Neuronal stem cell (in vitro differentiated cells): ENCODE measurements at regions not wholly inside any gene's neighbourhood (a gene's known extent, or its start where the extent isn't known, plus 50 kb on each side); places are given as distances from the start of the nearest gene placed in this dataset.

Source experiments
- DNase-seq: peaks from one replicate; pipeline ENCODE4 v3.0.0-alpha.2; 2013; ENCODE audit warnings: low spot score
- H2AFZ ChIP-seq: one replicate; pipeline ENCODE4 v1.6.1; 2013; ENCODE audit warnings: mild to moderate bottlenecking, low read length, inconsistent platforms
- H2AK5ac ChIP-seq: 2 replicates; pipeline ENCODE4 v1.6.1; 2013; ENCODE audit warnings: low read depth, mild to moderate bottlenecking, inconsistent platforms, low read length, moderate library complexity, mixed read lengths
- H2BK120ac ChIP-seq: 2 replicates; pipeline ENCODE4 v1.6.1; 2013; ENCODE audit warnings: low read depth, mild to moderate bottlenecking, inconsistent platforms, low read length, moderate library complexity, mixed read lengths
- H2BK12ac ChIP-seq: one replicate; pipeline ENCODE4 v1.6.1; 2013; ENCODE audit warnings: low read length, inconsistent platforms
- H2BK15ac ChIP-seq: 2 replicates; pipeline ENCODE4 v1.6.1; 2013; ENCODE audit warnings: mild to moderate bottlenecking, low read length, inconsistent platforms, mixed read lengths
- H2BK5ac ChIP-seq: one replicate; pipeline ENCODE4 v1.6.1; 2013; ENCODE audit warnings: inconsistent platforms, mild to moderate bottlenecking, low read length, moderate library complexity
- H3K14ac ChIP-seq: one replicate; pipeline ENCODE4 v1.6.1; 2013; ENCODE audit warnings: low read length, inconsistent platforms
- H3K18ac ChIP-seq: 2 replicates; pipeline ENCODE4 v1.6.1; 2013; ENCODE audit warnings: low read length, inconsistent platforms
- H3K23ac ChIP-seq: 2 replicates; pipeline ENCODE4 v1.6.1; 2013; ENCODE audit warnings: low read depth, mild to moderate bottlenecking, mixed read lengths, low read length, inconsistent platforms; ENCODE audit not compliant: poor library complexity
- H3K27ac ChIP-seq: replicated peaks from 3 replicates; pipeline ENCODE4 v1.5.1; 2013; ENCODE audit warnings: low read length, inconsistent platforms
- H3K27me3 ChIP-seq, 3 experiments: 2 replicates each; pipeline ENCODE4 v1.6.1; 2013; ENCODE audit warnings: low read length in 3 of 3, mild to moderate bottlenecking in 2 of 3, inconsistent platforms in 1 of 3, low read depth in 1 of 3, mixed read lengths in 1 of 3, moderate library complexity in 1 of 3; ENCODE audit not compliant: control insufficient read depth in 3 of 3, insufficient read depth in 3 of 3
- H3K36me3 ChIP-seq, 2 donors: replicated peaks in 1 of 2; 2 replicates each; pipeline ENCODE4 v1.6.1; 2013; ENCODE audit warnings: low read length in 2 of 2; ENCODE audit not compliant: control insufficient read depth in 2 of 2, insufficient read depth in 2 of 2
- H3K4ac ChIP-seq: 2 replicates; pipeline ENCODE4 v1.6.1; 2013; ENCODE audit warnings: inconsistent platforms, mild to moderate bottlenecking, low read length, moderate library complexity
- H3K4me1 ChIP-seq, 2 donors: 1 replicate in 1 of 2; 2 replicates in 1 of 2; pipeline ENCODE4 v1.6.1; 2013; ENCODE audit warnings: low read length in 2 of 2, low read depth in 1 of 2; ENCODE audit not compliant: control insufficient read depth in 2 of 2, insufficient read depth in 1 of 2
- H3K4me2 ChIP-seq: one replicate; pipeline ENCODE4 v1.6.1; 2013; ENCODE audit warnings: mild to moderate bottlenecking, low read length, inconsistent platforms; ENCODE audit not compliant: insufficient read depth, poor library complexity, severe bottlenecking
- H3K4me3 ChIP-seq, 2 donors: 2 replicates each; pipeline ENCODE4 v1.5.1; 2013; ENCODE audit warnings: low read length in 2 of 2, mild to moderate bottlenecking in 2 of 2, inconsistent platforms in 1 of 2, moderate library complexity in 1 of 2
- H3K79me1 ChIP-seq: one replicate; pipeline ENCODE4 v1.6.1; 2013; ENCODE audit warnings: low read depth, mild to moderate bottlenecking, inconsistent platforms, low read length, moderate library complexity
- H3K9ac ChIP-seq: one replicate; pipeline ENCODE4 v1.6.1; 2013; ENCODE audit warnings: mild to moderate bottlenecking, low read depth, low read length, inconsistent platforms; ENCODE audit not compliant: poor library complexity
- H3K9me3 ChIP-seq, 2 donors: replicated peaks in 1 of 2; 2 replicates each; pipeline versions ENCODE3 to v1.6.1; 2013; ENCODE audit warnings: low read length in 2 of 2, mild to moderate bottlenecking in 2 of 2, inconsistent platforms in 1 of 2, low read depth in 1 of 2, mixed read lengths in 1 of 2, moderate library complexity in 1 of 2; ENCODE audit not compliant: control insufficient read depth in 2 of 2, insufficient read depth in 1 of 2
- H4K8ac ChIP-seq: one replicate; pipeline ENCODE4 v1.6.1; 2013; ENCODE audit warnings: low read depth, mild to moderate bottlenecking, inconsistent platforms, low read length, moderate library complexity
- H4K91ac ChIP-seq: one replicate; pipeline ENCODE4 v1.6.1; 2013; ENCODE audit warnings: low read length, low read depth, mild to moderate bottlenecking, inconsistent platforms; ENCODE audit not compliant: poor library complexity
- WGBS, 2 donors: extraction: QIAGEN DNeasy Blood & Tissue Kit; methylation state at CpG; one replicate each; pipeline ENCODE4 v1.1.7; 2013; ENCODE audit warnings: missing lambda C conversion rate in 2 of 2, mixed read lengths in 1 of 2; ENCODE audit not compliant: insufficient read length in 2 of 2, insufficient replicate concordance in 1 of 2; ENCODE audit errors: extremely low coverage in 2 of 2; 5-methylcytosine and 5-hydroxymethylcytosine counted together

DNA sequence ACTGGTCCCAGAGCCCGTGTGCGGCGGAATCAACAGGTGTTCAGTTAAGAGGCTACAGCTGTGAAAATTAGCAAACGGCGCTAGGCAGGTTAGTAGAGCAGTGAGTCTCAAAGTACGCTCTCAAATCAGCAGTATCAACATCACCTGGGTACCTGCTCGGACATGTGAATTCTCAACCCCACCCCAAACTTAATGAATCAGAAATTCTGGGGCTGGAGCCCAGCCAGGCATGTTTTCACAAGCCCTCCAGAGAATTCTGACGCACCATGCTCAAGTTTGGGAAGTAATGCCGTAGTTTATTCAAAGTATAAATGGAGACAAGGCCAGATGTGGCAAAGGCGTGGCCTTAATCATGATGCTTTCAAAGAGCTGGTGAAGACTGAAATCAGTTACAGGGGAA, 58.2 kb upstream of the PTCHD1 start:
- no peak for DNase-seq
- Histone ChIP-seq H3K27me3 (no peaks in the 10 kb centered on the region), H2BK5ac (no peak overlapping the region), H3K79me1 (no peaks in the 10 kb centered on the region), H3K36me3 (no peaks in the 10 kb centered on the region), H2BK15ac (no peak overlapping the region), H2AK5ac (no peak overlapping the region), H3K27ac (no peak overlapping the region), H3K23ac (no peak overlapping the region), H2AFZ (no peak overlapping the region), H3K9me3 (no peaks in the 10 kb centered on the region), H4K8ac (no peak overlapping the region), H3K4me1 (no peaks in the 10 kb centered on the region), H3K4me2 (no peak overlapping the region), H3K4ac (no peak overlapping the region), H3K9ac (no peak overlapping the region), H2BK120ac (no peak overlapping the region), H3K4me3 (no peak overlapping the region), H3K14ac (no peak overlapping the region), H2BK12ac (no peak overlapping the region), H3K18ac (no peak overlapping the region), H4K91ac (no peak overlapping the region)
- WGBS, 2 donors = no CpG with 5 or more reads among the region's 10 CpGs
